ENCODE measurements at regions not wholly inside any gene's neighbourhood (a gene's known extent, or its start where the extent isn't known, plus 50 kb on each side); places are given as distances from the start of the nearest gene placed in this dataset.

DNA sequence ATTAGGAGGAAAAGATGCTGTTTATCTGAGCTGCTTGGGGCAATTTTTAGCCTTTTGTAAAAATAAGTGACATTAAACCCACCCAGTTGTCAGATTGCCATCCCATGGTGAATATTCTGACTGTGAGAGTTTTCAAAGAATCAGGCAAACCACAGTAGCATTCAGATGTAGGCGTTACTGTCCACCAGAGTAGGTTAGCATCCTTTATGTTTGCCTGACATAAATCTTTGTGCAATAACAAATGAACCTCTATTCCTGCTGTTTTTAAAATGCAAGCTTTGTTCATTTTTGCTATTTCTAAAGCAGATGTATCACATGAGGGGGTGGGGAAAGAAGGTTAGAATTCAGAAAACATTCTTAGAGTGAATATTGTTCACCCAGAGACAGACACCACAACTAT, 427.8 kb downstream of the CDH9 start:
- intact Hi-C loops (cut with DNase I): no loop called here
- Histone ChIP-seq H3K9me3 (no peaks in the 10 kb centered on the region), H3K4me3 (no peak overlapping the region), H3K4me1 (replicated peaks) (no peaks in the 10 kb centered on the region), H3K27ac (no peak overlapping the region), H3K27me3 (replicated peaks; ENCODE audit: insufficient read depth) (no peaks in the 10 kb centered on the region), H3K36me3 (no peaks in the 10 kb centered on the region)
- WGBS: 56% methylated on average over 1 of the region's 1 CpG
- TF ChIP-seq POLR2A (IDR thresholded peaks at IDR 0.05) (no peak), POLR2AphosphoS5 (IDR thresholded peaks at IDR 0.05) (no peak)
- TF ChIP-seq, protein P1, sequence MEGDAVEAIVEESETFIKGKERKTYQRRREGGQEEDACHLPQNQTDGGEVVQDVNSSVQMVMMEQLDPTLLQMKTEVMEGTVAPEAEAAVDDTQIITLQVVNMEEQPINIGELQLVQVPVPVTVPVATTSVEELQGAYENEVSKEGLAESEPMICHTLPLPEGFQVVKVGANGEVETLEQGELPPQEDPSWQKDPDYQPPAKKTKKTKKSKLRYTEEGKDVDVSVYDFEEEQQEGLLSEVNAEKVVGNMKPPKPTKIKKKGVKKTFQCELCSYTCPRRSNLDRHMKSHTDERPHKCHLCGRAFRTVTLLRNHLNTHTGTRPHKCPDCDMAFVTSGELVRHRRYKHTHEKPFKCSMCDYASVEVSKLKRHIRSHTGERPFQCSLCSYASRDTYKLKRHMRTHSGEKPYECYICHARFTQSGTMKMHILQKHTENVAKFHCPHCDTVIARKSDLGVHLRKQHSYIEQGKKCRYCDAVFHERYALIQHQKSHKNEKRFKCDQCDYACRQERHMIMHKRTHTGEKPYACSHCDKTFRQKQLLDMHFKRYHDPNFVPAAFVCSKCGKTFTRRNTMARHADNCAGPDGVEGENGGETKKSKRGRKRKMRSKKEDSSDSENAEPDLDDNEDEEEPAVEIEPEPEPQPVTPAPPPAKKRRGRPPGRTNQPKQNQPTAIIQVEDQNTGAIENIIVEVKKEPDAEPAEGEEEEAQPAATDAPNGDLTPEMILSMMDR (IDR thresholded peaks at IDR 0.05): no peak
- no peak for DNase-seq (ENCODE audit: low spot score)

GRCh38 chr5:26601563-26601962, 436.8 kb downstream of the CDH9 start:
- Histone ChIP-seq H3K9me3 (no peaks in the 10 kb centered on the region), H3K4me1 (replicated peaks) (no peaks in the 10 kb centered on the region), H3K27me3 (replicated peaks; ENCODE audit: insufficient read depth) (no peaks in the 10 kb centered on the region), H3K36me3 (no peaks in the 10 kb centered on the region), H3K27ac (no peak overlapping the region), H3K4me3 (no peak overlapping the region)
- 27% methylated on average over 1 of the region's 1 CpG for WGBS
- DNase-seq (ENCODE audit: low spot score): no peak
- TF ChIP-seq POLR2AphosphoS5 (IDR thresholded peaks at IDR 0.05) (no peak), POLR2A (IDR thresholded peaks at IDR 0.05) (no peak)
- TF ChIP-seq, protein P1 (IDR thresholded peaks at IDR 0.05): no peak
- intact Hi-C loops (cut with DNase I): no loop called here

GRCh38 chr5:26582350-26583045, 455.9 kb downstream of the CDH9 start:
- 45% methylated on average over 1 of the region's 1 CpG for WGBS
- H3K4me1 ChIP-seq (replicated peaks): no peaks in the 10 kb centered on the region
- no peaks in the 10 kb centered on the region for H3K27me3 ChIP-seq (replicated peaks; ENCODE audit: insufficient read depth)
- H3K9me3 ChIP-seq: no peaks in the 10 kb centered on the region
- H3K36me3 ChIP-seq: no peaks in the 10 kb centered on the region
- no peak overlapping the region for H3K27ac ChIP-seq
- TF ChIP-seq POLR2AphosphoS5 (IDR thresholded peaks at IDR 0.05): no peak
- no peak for TF ChIP-seq POLR2A (IDR thresholded peaks at IDR 0.05)
- TF ChIP-seq, protein P1 (IDR thresholded peaks at IDR 0.05): no peak
- intact Hi-C loops (cut with DNase I): no loop called here
- no peak for DNase-seq (ENCODE audit: low spot score)
- no peak overlapping the region for H3K4me3 ChIP-seq

GRCh38 chr5:26579712-26580111, 458.7 kb downstream of the CDH9 start:
- no peaks in the 10 kb centered on the region for H3K4me1 ChIP-seq (replicated peaks)
- H3K9me3 ChIP-seq: no peaks in the 10 kb centered on the region
- intact Hi-C loops (cut with DNase I): no loop called here
- no peaks in the 10 kb centered on the region for H3K27me3 ChIP-seq (replicated peaks; ENCODE audit: insufficient read depth)
- H3K27ac ChIP-seq: no peak overlapping the region
- 77% methylated on average over 2 of the region's 2 CpGs for WGBS
- no peaks in the 10 kb centered on the region for H3K36me3 ChIP-seq
- DNase-seq (ENCODE audit: low spot score): no peak
- TF ChIP-seq, protein P1 (IDR thresholded peaks at IDR 0.05): no peak
- TF ChIP-seq POLR2A (IDR thresholded peaks at IDR 0.05) (no peak), POLR2AphosphoS5 (IDR thresholded peaks at IDR 0.05) (no peak)
- H3K4me3 ChIP-seq: no peak overlapping the region

DNA sequence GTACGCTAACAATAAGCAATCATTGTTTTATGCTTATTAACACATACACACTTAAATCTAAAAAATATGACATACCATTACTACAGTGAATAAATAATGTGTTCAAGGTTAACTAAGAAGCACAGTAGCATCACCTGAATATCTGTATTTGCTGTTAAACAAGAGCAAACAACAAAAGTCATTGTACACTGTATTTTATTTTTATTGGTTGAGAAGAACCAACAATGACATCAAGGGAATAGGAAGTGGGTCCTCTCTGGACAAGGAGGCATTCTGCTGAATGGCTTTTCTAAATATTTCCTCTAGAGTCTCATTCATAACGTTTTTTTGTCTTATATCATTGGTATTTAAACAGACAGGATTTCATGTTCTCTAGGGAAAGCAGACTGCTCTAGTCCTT, 460.4 kb downstream of the CDH9 start:
- no peaks in the 10 kb centered on the region for H3K36me3 ChIP-seq
- no peak overlapping the region for H3K4me3 ChIP-seq
- 30% methylated on average over 2 of the region's 2 CpGs for WGBS
- H3K27me3 ChIP-seq (replicated peaks; ENCODE audit: insufficient read depth): no peaks in the 10 kb centered on the region
- intact Hi-C loops (cut with DNase I): no loop called here
- no peak for DNase-seq (ENCODE audit: low spot score)
- H3K4me1 ChIP-seq (replicated peaks): no peaks in the 10 kb centered on the region
- H3K27ac ChIP-seq: no peak overlapping the region
- no peaks in the 10 kb centered on the region for H3K9me3 ChIP-seq
- TF ChIP-seq, protein P1 (IDR thresholded peaks at IDR 0.05): no peak
- TF ChIP-seq POLR2A (IDR thresholded peaks at IDR 0.05): no peak
- TF ChIP-seq POLR2AphosphoS5 (IDR thresholded peaks at IDR 0.05): no peak

Measured in prostate gland (tissue), 2 donors.